Stomach (tissue), 8 donors: ENCODE measurements at regions not wholly inside any gene's neighbourhood (a gene's known extent, or its start where the extent isn't known, plus 50 kb on each side); places are given as distances from the start of the nearest gene placed in this dataset.

Experiments
- DNase-seq, 2 donors: peaks; one replicate each; pipeline versions ENCODE4 v3.0.0 to v3.0.0-alpha.2; 2013 to 2019
- H3K27ac ChIP-seq, 5 donors: fragments of 200-600 bp in 4 of 5; sonication (generic) in 4 of 5; one replicate each; pipeline ENCODE4 v1.5.1; 2013 to 2019; ENCODE audit warnings: mild to moderate bottlenecking in 1 of 5, moderate library complexity in 1 of 5
- H3K27me3 ChIP-seq, 3 donors: fragments of 200-600 bp; sonication (generic); one replicate each; pipeline ENCODE4 v1.5.1; 2017 to 2019; ENCODE audit warnings: mixed run types in 1 of 3
- H3K36me3 ChIP-seq, 4 donors: fragments of 200-600 bp; sonication (generic); 1 replicate in 3 of 4; 2 replicates in 1 of 4; pipeline ENCODE4 v1.5.1; 2016 to 2019
- H3K4me1 ChIP-seq, 4 donors: fragments of 200-600 bp; sonication (generic); one replicate each; pipeline ENCODE4 v1.5.1; 2016 to 2019
- H3K4me3 ChIP-seq, 4 donors: fragments of 200-600 bp; sonication (generic) in 3 of 4; one replicate each; pipeline ENCODE4 v1.5.1; 2016 to 2019; ENCODE audit warnings: mild to moderate bottlenecking in 1 of 4
- H3K9me3 ChIP-seq, 4 donors: fragments of 200-600 bp; sonication (generic); one replicate each; pipeline ENCODE4 v1.5.1; 2016 to 2019
- EP300 ChIP-seq: sonication (generic); formaldehyde crosslinking; IDR thresholded peaks from one replicate; pipeline ENCODE4 v1.6.1; 2017; ENCODE audit warnings: antibody characterized with exemption
- POLR2A ChIP-seq, 4 donors: fragments of 450-650 bp; IDR thresholded peaks; one replicate each; pipeline ENCODE4 v1.6.1; 2016; ENCODE audit warnings: antibody characterized with exemption in 4 of 4, control low read depth in 2 of 4, mild to moderate bottlenecking in 1 of 4, moderate library complexity in 1 of 4
- POLR2AphosphoS5 ChIP-seq, 3 donors: sonication (generic); formaldehyde crosslinking; IDR thresholded peaks; one replicate each; pipeline ENCODE4 v1.6.1; 2016; ENCODE audit warnings: antibody characterized with exemption in 3 of 3
- WGBS, 5 donors: extraction: QIAGEN DNeasy Blood & Tissue Kit in 3 of 5; methylation state at CpG; one replicate each; pipeline versions ENCODE4 v1.1.5 to v1.1.7; 2013 to 2018; 5-methylcytosine and 5-hydroxymethylcytosine counted together
- intact Hi-C: fragments of 100-400 bp; cut with DNase I; formaldehyde crosslinking; loops from one replicate; pipeline ENCODE4 v1.15.1; 2023; ENCODE audit warnings: low total_unique reads
- TF ChIP-seq, protein P1 (sequence below), 7 experiments: fragments of 450-650 bp in 4 of 7; fragments of 200-600 bp in 3 of 7; sonication (generic) in 3 of 7; IDR thresholded peaks; one replicate each; pipeline ENCODE4 v1.5.1; 2016 to 2019; ENCODE audit warnings: antibody characterized with exemption in 7 of 7, control low read depth in 2 of 7, mild to moderate bottlenecking in 1 of 7
- donor health status: healthy with polysubstance abuse.
- donor health status: Bipolar disorder and iron deficiency.
- donor health status: healthy.

DNA sequence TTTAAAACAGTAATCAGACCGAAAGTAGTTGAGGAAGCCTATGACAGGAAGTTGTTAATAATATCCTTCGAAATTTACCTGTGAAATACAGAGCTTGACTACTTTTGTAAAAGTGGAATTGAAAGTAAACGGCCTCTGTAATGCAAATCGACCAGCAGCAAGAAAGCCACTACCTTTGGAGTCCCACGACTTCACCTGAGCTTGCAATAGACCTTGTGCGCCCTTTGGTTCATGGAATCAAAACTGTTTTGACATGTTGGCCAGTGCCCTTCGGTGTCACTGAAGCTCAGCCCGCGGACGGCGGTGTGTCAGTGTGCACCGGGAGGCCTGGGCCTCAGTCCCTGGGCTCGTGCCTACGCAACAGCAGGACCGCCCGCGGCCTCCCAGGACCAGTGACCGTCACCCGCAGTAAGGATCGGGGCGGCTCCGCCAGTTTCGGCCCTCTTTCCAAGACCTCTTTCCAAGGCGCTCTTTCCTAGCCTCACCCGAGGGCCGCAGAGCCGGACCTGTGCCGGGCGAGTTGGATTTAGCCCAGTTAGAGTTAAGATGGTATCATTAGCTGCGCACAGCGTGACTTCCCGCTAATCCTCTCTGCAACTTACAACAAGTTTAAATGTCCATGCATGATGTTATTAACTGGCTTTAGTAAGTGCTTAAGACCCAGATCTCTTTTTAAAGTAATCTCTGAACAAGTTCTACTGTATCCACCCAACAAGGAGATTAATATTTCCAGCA is 223.3 kb downstream of the MEF2C start:
- Histone ChIP-seq H3K36me3 (no peaks in the 10 kb centered on the region), H3K27ac (no peak overlapping the region), H3K4me3 (peak overlapping the region in 1 of 4 donors; percentile 4), H3K4me1 (peaks cover 10 to 22% (median 16%) of the 10 kb centered on the region in 4 donors), H3K9me3 (peaks cover 0 to 5% (median 2%) of the 10 kb centered on the region in 4 donors), H3K27me3 (peaks cover 15 to 81% (median 54%) of the 10 kb centered on the region in 3 donors)
- 10 to 22% (median 11%) methylated on average over 22 to 32 of the region's 32 CpGs for WGBS, 5 donors
- TF ChIP-seq POLR2AphosphoS5 (IDR thresholded peaks at IDR 0.05) (no peak), POLR2A (IDR thresholded peaks at IDR 0.05) (no peak), EP300 (no peak)
- TF ChIP-seq, protein P1, sequence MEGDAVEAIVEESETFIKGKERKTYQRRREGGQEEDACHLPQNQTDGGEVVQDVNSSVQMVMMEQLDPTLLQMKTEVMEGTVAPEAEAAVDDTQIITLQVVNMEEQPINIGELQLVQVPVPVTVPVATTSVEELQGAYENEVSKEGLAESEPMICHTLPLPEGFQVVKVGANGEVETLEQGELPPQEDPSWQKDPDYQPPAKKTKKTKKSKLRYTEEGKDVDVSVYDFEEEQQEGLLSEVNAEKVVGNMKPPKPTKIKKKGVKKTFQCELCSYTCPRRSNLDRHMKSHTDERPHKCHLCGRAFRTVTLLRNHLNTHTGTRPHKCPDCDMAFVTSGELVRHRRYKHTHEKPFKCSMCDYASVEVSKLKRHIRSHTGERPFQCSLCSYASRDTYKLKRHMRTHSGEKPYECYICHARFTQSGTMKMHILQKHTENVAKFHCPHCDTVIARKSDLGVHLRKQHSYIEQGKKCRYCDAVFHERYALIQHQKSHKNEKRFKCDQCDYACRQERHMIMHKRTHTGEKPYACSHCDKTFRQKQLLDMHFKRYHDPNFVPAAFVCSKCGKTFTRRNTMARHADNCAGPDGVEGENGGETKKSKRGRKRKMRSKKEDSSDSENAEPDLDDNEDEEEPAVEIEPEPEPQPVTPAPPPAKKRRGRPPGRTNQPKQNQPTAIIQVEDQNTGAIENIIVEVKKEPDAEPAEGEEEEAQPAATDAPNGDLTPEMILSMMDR (IDR thresholded peaks at IDR 0.05), result no peak
- intact Hi-C loops, result no loop called here
- DNase-seq, result no peak

DNA sequence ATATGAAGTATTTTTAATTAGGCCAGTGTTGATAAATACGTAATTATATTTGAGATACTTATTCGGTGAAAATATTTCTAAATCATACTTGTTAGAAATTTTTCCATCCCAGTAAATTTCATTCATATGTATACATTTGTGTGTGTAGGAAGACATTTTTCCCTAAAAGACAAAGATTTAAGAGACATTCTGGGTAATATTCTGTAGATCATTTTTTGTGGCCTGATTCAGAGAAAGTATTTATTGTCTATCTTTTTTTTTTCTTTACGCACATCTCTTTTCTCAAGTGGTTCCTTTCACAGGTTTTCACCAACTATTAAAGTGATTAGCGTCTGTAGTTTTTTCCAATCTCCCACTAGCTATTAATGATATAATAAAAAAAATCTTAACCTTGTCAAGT is 224.1 kb downstream of the MEF2C start:
- Histone ChIP-seq H3K27ac (no peak overlapping the region), H3K9me3 (peaks cover 0 to 5% (median under 1%) of the 10 kb centered on the region in 4 donors), H3K27me3 (peaks cover 15 to 76% (median 46%) of the 10 kb centered on the region in 3 donors), H3K36me3 (no peaks in the 10 kb centered on the region), H3K4me1 (peaks cover 10 to 22% (median 16%) of the 10 kb centered on the region in 4 donors), H3K4me3 (no peak overlapping the region)
- intact Hi-C loops, result no loop called here
- WGBS, 5 donors, result 58 to 80% (median 67%) methylated on average over 4 of the region's 4 CpGs
- DNase-seq, result no peak
- TF ChIP-seq, protein P1 (IDR thresholded peaks at IDR 0.05), result no peak
- TF ChIP-seq POLR2A (IDR thresholded peaks at IDR 0.05), result no peak

DNA sequence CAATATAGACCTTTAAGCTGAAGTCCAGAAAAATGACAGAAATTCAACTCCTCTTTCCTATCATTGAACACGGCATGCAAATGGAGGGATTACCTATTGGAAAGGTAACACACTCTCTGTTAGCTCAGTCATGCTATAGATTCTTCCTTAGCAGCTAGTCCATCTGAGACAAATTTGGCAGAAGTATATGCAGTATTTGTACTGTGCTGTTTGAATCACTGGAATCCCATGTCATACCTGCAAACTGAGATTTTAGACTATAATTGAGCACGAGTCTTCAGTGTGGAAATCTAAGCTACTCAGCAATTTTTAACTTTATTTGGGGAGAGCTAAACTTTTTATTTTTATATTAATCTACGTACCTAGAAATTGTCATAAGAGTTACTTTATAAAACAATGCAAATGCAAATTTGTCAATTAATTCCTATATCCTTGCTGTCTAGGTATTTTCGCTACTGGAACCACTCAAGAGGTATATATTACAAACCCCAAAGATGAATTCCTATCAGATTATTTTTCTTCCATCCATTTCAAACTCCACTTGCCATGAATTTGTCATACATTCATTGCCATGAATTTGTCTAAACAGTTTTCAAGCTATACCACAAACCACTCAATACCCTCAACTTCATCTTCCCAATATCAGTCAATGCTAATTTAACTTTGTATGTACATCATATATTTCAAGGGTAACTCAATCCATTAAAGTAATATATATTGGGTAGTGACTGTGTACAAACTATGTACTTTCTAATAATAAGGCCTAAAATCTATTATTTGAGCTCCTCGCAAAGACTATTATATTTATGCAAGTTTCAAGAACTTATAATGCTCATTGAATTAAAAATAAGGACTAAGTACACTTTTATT is 224.8 kb downstream of the MEF2C start:
- intact Hi-C loops, result no loop called here
- Histone ChIP-seq H3K4me3 (no peak overlapping the region), H3K9me3 (peaks cover 0 to 5% (median 0%) of the 10 kb centered on the region in 4 donors), H3K27ac (no peak overlapping the region), H3K36me3 (no peaks in the 10 kb centered on the region), H3K4me1 (peaks cover 10 to 22% (median 16%) of the 10 kb centered on the region in 4 donors), H3K27me3 (peaks cover 15 to 72% (median 39%) of the 10 kb centered on the region in 3 donors)
- DNase-seq, result no peak
- 74 to 84% (median 79%) methylated on average over 5 of the region's 5 CpGs for WGBS, 5 donors
- TF ChIP-seq EP300 (no peak), POLR2A (IDR thresholded peaks at IDR 0.05) (no peak), POLR2AphosphoS5 (IDR thresholded peaks at IDR 0.05) (no peak)
- TF ChIP-seq, protein P1 (IDR thresholded peaks at IDR 0.05), result no peak

DNA sequence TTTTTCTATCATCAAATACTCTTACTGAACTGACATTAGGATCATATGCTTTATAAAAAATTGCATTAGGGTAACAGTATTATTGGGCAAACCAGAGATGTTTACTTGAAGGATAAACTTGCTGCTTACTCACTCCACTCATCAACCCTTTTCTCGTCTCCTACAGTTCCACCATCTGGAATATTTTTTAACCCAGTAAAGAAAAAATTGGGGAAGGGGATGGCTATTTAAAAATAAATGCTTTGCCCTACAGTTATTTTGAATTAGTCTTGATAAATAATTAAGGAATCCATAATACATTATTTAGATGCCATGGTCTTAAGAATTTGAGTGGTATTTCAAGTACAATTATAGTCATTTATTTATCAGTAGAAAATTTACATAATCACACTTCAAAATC is 225.8 kb downstream of the MEF2C start:
- Histone ChIP-seq H3K9me3 (peaks cover 0 to 5% (median 0%) of the 10 kb centered on the region in 4 donors), H3K27ac (no peak overlapping the region), H3K4me3 (no peak overlapping the region), H3K27me3 (peaks cover 15 to 66% (median 32%) of the 10 kb centered on the region in 3 donors), H3K36me3 (no peaks in the 10 kb centered on the region), H3K4me1 (peaks cover 10 to 22% (median 16%) of the 10 kb centered on the region in 4 donors)
- no peak for DNase-seq
- intact Hi-C loops, result no loop called here
- 40 to 56% (median 47%) methylated on average over 1 of the region's 1 CpG for WGBS, 5 donors
- TF ChIP-seq EP300 (no peak), POLR2A (IDR thresholded peaks at IDR 0.05) (no peak), POLR2AphosphoS5 (IDR thresholded peaks at IDR 0.05) (no peak)
- TF ChIP-seq, protein P1 (IDR thresholded peaks at IDR 0.05), result no peak
